ENCODE measurements at regions not wholly inside any gene's neighbourhood (a gene's known extent, or its start where the extent isn't known, plus 50 kb on each side); places are given as distances from the start of the nearest gene placed in this dataset.

GRCh38 chr1:166691476-166691875, 147.8 kb upstream of the POGK start:
- Histone ChIP-seq H3K4me1 (replicated peaks in 1 of 4; ENCODE audit: control insufficient read depth in 3 of 4, insufficient read depth in 4 of 4, low read length in 3 of 4) (no peaks in the 10 kb centered on the region), H2BK12ac (ENCODE audit: low read depth, low read length) (no peak overlapping the region), H3K4me3 (ENCODE audit: extremely low read depth in 1 of 4, insufficient read depth in 2 of 4, low read depth in 3 of 4, low read length in 4 of 4) (no peak overlapping the region), H3K9me3 (ENCODE audit: insufficient read depth in 2 of 2, low read depth in 1 of 2, low read length in 1 of 2) (no peaks in the 10 kb centered on the region), H4K5ac (ENCODE audit: insufficient read length, low read depth, low read length) (no peak overlapping the region), H3K36me3 (ENCODE audit: control insufficient read depth in 2 of 4, insufficient read depth in 4 of 4, low read length in 3 of 4) (no peaks in the 10 kb centered on the region), H2AFZ (ENCODE audit: low read length) (peak overlapping the region; percentile 50; the same call in 1 of the 2 replicates), H2BK20ac (ENCODE audit: low read length) (no peak overlapping the region), H2BK120ac (replicated peaks; ENCODE audit: low read depth, low read length) (no peak overlapping the region), H3K23me2 (ENCODE audit: low read depth, low read length) (no peaks in the 10 kb centered on the region), H3K27ac (ENCODE audit: low read depth, low read length) (no peak overlapping the region), H3K27me3 (replicated peaks in 1 of 4; ENCODE audit: control insufficient read depth in 3 of 4, extremely low read depth in 1 of 4, insufficient read depth in 3 of 4, low read length in 3 of 4) (no peaks in the 10 kb centered on the region), H3K18ac (ENCODE audit: extremely low read depth, low read length) (no peak overlapping the region), H3K79me2 (ENCODE audit: control insufficient read depth in 1 of 2, insufficient read depth in 2 of 2, low read length in 2 of 2) (no peaks in the 10 kb centered on the region), H3K4ac (replicated peaks; ENCODE audit: insufficient read length, low read depth, low read length) (no peak overlapping the region), H3K14ac (ENCODE audit: insufficient read length) (no peak overlapping the region), H3K56ac (replicated peaks; ENCODE audit: insufficient read length, low read depth, low read length) (no peak overlapping the region), H4K8ac (ENCODE audit: extremely low read depth, insufficient read depth, low read length) (no peak overlapping the region), H4K20me1 (replicated peaks in 1 of 2; ENCODE audit: control insufficient read depth in 1 of 2, insufficient read depth in 2 of 2, low read length in 2 of 2) (no peaks in the 10 kb centered on the region), H2AK5ac (ENCODE audit: low read depth, low read length) (no peak overlapping the region), H4K91ac (replicated peaks; ENCODE audit: insufficient read length, low read length) (no peak overlapping the region), H3K4me2 (ENCODE audit: insufficient read depth in 1 of 2, low read depth in 2 of 2, low read length in 2 of 2) (no peak overlapping the region), H3K79me1 (ENCODE audit: low read depth, low read length) (no peaks in the 10 kb centered on the region), H2BK5ac (ENCODE audit: low read depth, low read length) (no peak overlapping the region), H3K23ac (ENCODE audit: insufficient read length) (no peak overlapping the region), H3K9ac (replicated peaks in 1 of 4; ENCODE audit: extremely low read depth in 1 of 4, low read depth in 3 of 4, low read length in 3 of 4) (no peak overlapping the region), H2BK15ac (ENCODE audit: low read length) (no peak overlapping the region)
- 88% methylated on average over 3 of the region's 3 CpGs; no CpG with 5 or more reads in 1 of the 2 experiments for WGBS, 2 experiments (ENCODE audit: extremely low coverage in 1 of 2, insufficient coverage in 1 of 2, insufficient read length in 1 of 2, insufficient replicate concordance in 2 of 2, low coverage in 1 of 2, low lambda C conversion rate in 2 of 2, missing lambda C conversion rate in 1 of 2)
- DNase-seq (ENCODE audit: low read depth in 1 of 2, low spot score in 2 of 2) (no peak), FAIRE-seq (no peak)
- POLR2A ChIA-PET (ENCODE audit: partially characterized antibody) = interaction anchor here (0.6 kb wide), 1 partner anchor 62 kb away, joined by 3 read pairs; no protein-coding TSS in a partner anchor
- CTCF ChIA-PET (ENCODE audit: partially characterized antibody) = no interaction called here
- TF ChIP-seq, protein P1, sequence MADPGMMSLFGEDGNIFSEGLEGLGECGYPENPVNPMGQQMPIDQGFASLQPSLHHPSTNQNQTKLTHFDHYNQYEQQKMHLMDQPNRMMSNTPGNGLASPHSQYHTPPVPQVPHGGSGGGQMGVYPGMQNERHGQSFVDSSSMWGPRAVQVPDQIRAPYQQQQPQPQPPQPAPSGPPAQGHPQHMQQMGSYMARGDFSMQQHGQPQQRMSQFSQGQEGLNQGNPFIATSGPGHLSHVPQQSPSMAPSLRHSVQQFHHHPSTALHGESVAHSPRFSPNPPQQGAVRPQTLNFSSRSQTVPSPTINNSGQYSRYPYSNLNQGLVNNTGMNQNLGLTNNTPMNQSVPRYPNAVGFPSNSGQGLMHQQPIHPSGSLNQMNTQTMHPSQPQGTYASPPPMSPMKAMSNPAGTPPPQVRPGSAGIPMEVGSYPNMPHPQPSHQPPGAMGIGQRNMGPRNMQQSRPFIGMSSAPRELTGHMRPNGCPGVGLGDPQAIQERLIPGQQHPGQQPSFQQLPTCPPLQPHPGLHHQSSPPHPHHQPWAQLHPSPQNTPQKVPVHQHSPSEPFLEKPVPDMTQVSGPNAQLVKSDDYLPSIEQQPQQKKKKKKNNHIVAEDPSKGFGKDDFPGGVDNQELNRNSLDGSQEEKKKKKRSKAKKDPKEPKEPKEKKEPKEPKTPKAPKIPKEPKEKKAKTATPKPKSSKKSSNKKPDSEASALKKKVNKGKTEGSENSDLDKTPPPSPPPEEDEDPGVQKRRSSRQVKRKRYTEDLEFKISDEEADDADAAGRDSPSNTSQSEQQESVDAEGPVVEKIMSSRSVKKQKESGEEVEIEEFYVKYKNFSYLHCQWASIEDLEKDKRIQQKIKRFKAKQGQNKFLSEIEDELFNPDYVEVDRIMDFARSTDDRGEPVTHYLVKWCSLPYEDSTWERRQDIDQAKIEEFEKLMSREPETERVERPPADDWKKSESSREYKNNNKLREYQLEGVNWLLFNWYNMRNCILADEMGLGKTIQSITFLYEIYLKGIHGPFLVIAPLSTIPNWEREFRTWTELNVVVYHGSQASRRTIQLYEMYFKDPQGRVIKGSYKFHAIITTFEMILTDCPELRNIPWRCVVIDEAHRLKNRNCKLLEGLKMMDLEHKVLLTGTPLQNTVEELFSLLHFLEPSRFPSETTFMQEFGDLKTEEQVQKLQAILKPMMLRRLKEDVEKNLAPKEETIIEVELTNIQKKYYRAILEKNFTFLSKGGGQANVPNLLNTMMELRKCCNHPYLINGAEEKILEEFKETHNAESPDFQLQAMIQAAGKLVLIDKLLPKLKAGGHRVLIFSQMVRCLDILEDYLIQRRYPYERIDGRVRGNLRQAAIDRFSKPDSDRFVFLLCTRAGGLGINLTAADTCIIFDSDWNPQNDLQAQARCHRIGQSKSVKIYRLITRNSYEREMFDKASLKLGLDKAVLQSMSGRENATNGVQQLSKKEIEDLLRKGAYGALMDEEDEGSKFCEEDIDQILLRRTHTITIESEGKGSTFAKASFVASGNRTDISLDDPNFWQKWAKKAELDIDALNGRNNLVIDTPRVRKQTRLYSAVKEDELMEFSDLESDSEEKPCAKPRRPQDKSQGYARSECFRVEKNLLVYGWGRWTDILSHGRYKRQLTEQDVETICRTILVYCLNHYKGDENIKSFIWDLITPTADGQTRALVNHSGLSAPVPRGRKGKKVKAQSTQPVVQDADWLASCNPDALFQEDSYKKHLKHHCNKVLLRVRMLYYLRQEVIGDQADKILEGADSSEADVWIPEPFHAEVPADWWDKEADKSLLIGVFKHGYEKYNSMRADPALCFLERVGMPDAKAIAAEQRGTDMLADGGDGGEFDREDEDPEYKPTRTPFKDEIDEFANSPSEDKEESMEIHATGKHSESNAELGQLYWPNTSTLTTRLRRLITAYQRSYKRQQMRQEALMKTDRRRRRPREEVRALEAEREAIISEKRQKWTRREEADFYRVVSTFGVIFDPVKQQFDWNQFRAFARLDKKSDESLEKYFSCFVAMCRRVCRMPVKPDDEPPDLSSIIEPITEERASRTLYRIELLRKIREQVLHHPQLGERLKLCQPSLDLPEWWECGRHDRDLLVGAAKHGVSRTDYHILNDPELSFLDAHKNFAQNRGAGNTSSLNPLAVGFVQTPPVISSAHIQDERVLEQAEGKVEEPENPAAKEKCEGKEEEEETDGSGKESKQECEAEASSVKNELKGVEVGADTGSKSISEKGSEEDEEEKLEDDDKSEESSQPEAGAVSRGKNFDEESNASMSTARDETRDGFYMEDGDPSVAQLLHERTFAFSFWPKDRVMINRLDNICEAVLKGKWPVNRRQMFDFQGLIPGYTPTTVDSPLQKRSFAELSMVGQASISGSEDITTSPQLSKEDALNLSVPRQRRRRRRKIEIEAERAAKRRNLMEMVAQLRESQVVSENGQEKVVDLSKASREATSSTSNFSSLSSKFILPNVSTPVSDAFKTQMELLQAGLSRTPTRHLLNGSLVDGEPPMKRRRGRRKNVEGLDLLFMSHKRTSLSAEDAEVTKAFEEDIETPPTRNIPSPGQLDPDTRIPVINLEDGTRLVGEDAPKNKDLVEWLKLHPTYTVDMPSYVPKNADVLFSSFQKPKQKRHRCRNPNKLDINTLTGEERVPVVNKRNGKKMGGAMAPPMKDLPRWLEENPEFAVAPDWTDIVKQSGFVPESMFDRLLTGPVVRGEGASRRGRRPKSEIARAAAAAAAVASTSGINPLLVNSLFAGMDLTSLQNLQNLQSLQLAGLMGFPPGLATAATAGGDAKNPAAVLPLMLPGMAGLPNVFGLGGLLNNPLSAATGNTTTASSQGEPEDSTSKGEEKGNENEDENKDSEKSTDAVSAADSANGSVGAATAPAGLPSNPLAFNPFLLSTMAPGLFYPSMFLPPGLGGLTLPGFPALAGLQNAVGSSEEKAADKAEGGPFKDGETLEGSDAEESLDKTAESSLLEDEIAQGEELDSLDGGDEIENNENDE (IDR thresholded peaks at IDR 0.05; ENCODE audit: insufficient replicate concordance, low read length) = no peak

Measured in H1 (cell line).